SH-SY5Y (cell line): ENCODE measurements at regions not wholly inside any gene's neighbourhood (a gene's known extent, or its start where the extent isn't known, plus 50 kb on each side); places are given as distances from the start of the nearest gene placed in this dataset.

Source experiments
- GATA2 ChIP-seq: IDR thresholded peaks from 2 replicates; pipeline ENCODE4 v1.6.1; 2011; ENCODE audit warnings: mild to moderate bottlenecking, low read depth, low read length
- GATA3 ChIP-seq: IDR thresholded peaks from 2 replicates; pipeline ENCODE4 v1.6.1; 2011; ENCODE audit warnings: low read depth, mild to moderate bottlenecking, low read length, moderate library complexity

- TF ChIP-seq GATA3: no peak
- TF ChIP-seq GATA2: no peak
Measured at GRCh38 chr5:40368200-40368599, 311.5 kb upstream of the PTGER4 start.
